GM20000 (cell line): ENCODE measurements at regions not wholly inside any gene's neighbourhood (a gene's known extent, or its start where the extent isn't known, plus 50 kb on each side); places are given as distances from the start of the nearest gene placed in this dataset.

Experiments used
- DNase-seq: peaks from one replicate; pipeline ENCODE4 v3.0.0; 2012; ENCODE audit warnings: low spot score
- TF ChIP-seq, protein P1 (sequence below): IDR thresholded peaks from 2 replicates; pipeline ENCODE4 v1.5.1; 2012; ENCODE audit warnings: mild to moderate bottlenecking, control low read depth; ENCODE audit errors: extremely low read depth, missing control alignments

DNA sequence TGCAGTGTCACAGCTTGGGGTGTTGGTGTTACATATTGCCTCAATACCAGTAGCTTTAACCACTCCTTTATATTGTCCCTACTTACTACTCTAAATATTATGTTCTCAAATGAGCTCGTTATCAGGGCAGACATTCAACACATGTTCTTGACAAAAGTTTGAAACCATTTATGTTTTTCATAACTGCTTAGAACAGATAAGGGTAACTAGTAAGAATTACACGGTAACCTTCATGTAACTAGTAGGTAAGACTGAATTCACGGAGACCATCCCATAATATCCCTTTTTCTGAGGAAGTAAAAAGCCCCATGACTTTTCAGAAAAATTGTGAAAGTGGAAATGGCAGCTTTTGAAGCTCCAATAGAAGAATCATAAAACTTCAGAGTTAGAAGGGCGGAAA, 59.6 kb upstream of the CENPW start:
- no peak for DNase-seq
- TF ChIP-seq, protein P1, sequence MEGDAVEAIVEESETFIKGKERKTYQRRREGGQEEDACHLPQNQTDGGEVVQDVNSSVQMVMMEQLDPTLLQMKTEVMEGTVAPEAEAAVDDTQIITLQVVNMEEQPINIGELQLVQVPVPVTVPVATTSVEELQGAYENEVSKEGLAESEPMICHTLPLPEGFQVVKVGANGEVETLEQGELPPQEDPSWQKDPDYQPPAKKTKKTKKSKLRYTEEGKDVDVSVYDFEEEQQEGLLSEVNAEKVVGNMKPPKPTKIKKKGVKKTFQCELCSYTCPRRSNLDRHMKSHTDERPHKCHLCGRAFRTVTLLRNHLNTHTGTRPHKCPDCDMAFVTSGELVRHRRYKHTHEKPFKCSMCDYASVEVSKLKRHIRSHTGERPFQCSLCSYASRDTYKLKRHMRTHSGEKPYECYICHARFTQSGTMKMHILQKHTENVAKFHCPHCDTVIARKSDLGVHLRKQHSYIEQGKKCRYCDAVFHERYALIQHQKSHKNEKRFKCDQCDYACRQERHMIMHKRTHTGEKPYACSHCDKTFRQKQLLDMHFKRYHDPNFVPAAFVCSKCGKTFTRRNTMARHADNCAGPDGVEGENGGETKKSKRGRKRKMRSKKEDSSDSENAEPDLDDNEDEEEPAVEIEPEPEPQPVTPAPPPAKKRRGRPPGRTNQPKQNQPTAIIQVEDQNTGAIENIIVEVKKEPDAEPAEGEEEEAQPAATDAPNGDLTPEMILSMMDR = no peak

DNA sequence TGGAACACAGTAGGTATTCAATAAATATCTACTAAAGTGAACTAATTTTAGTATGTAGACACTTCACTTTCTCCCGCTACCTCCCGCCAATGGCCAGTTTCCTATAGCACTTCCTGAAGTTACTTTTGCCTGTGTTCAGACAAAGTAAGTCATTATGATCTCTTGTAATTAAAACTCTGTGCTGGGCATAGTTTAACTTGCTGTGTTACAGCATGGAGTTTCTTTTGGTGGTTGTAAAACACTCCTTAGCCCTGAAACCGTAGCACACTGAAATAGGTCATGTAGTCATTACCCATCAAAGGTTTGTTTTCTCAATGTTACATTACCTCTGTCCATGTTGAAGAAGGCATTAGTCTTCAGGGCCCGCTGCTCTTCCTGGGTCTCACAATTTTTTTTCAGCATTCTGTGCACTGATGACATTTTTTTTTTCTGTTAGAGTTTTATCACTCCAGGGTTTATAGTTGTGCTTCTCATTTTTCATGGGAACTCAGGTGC, 54.0 kb upstream of the CENPW start:
- TF ChIP-seq, protein P1 = no peak

More for the DNA sequence above, 54.0 kb upstream of the CENPW start:
- DNase-seq = no peak
